Neural crest cell (in vitro differentiated cells): ENCODE measurements at regions not wholly inside any gene's neighbourhood (a gene's known extent, or its start where the extent isn't known, plus 50 kb on each side); places are given as distances from the start of the nearest gene placed in this dataset.

Source experiments
- DNase-seq: peaks from one replicate; pipeline ENCODE4 v3.0.0; 2021; ENCODE audit warnings: low read depth, mixed read lengths, low spot score
- H3K27ac Mint-ChIP-seq: one replicate; pipeline ENCODE4 v1.8.0; 2021; ENCODE audit warnings: mild to moderate bottlenecking, mixed read lengths; ENCODE audit not compliant: unreplicated experiment
- H3K27me3 Mint-ChIP-seq: 2 replicates; pipeline ENCODE4 v1.8.0; 2021; ENCODE audit warnings: low read depth, mild to moderate bottlenecking, mixed read lengths
- H3K36me3 Mint-ChIP-seq: 2 replicates; pipeline ENCODE4 v1.8.0; 2021; ENCODE audit warnings: low read depth, mild to moderate bottlenecking, mixed read lengths
- H3K4me1 Mint-ChIP-seq: 2 replicates; pipeline ENCODE4 v1.8.0; 2021; ENCODE audit warnings: mixed read lengths
- H3K4me3 Mint-ChIP-seq: one replicate; pipeline ENCODE4 v1.8.0; 2021; ENCODE audit warnings: mild to moderate bottlenecking, mixed read lengths
- H3K9me3 Mint-ChIP-seq: 2 replicates; pipeline ENCODE4 v1.8.0; 2021; ENCODE audit warnings: mixed read lengths
- CTCF ChIP-seq: fragments of 200-600 bp; sonication (generic); conservative IDR thresholded peaks from 2 replicates; pipeline ENCODE4 v1.5.0; 2021; ENCODE audit warnings: antibody characterized with exemption, mild to moderate bottlenecking

GRCh38 chr3:157931517-157931916 is 174.7 kb downstream of the SHOX2 start:
- no peak for DNase-seq
- Mint-ChIP-seq H3K4me1 (no peaks in the 10 kb centered on the region), H3K36me3 (no peaks in the 10 kb centered on the region), H3K4me3 (no peak overlapping the region), H3K9me3 (peaks cover 2% of the 10 kb centered on the region), H3K27me3 (peaks cover 9% of the 10 kb centered on the region), H3K27ac (no peak overlapping the region)
- no peak for TF ChIP-seq CTCF

- H3K27me3 Mint-ChIP-seq: peaks cover under 1% of the 10 kb centered on the region
- H3K27ac Mint-ChIP-seq: no peak overlapping the region
- no peaks in the 10 kb centered on the region for H3K4me1 Mint-ChIP-seq
- H3K36me3 Mint-ChIP-seq: no peaks in the 10 kb centered on the region
- no peak for TF ChIP-seq CTCF
- no peak overlapping the region for H3K4me3 Mint-ChIP-seq
- DNase-seq: no peak
- H3K9me3 Mint-ChIP-seq: peaks cover 7% of the 10 kb centered on the region
These were observed 176.0 kb downstream of the SHOX2 start for GRCh38 chr3:157930000-157930780.

GRCh38 chr3:157926822-157927221 is 179.4 kb downstream of the SHOX2 start:
- Mint-ChIP-seq H3K36me3 (no peaks in the 10 kb centered on the region), H3K27ac (no peak overlapping the region), H3K4me3 (no peak overlapping the region), H3K4me1 (no peaks in the 10 kb centered on the region), H3K9me3 (peaks cover 9% of the 10 kb centered on the region), H3K27me3 (peaks cover 2% of the 10 kb centered on the region)
- no peak for TF ChIP-seq CTCF
- DNase-seq: no peak

GRCh38 chr3:157922614-157923013 is 183.6 kb downstream of the SHOX2 start:
- H3K4me3 Mint-ChIP-seq: no peak overlapping the region
- no peak overlapping the region for H3K27ac Mint-ChIP-seq
- H3K4me1 Mint-ChIP-seq: peaks cover 5% of the 10 kb centered on the region
- peaks cover 2% of the 10 kb centered on the region for H3K27me3 Mint-ChIP-seq
- H3K36me3 Mint-ChIP-seq: no peaks in the 10 kb centered on the region
- TF ChIP-seq CTCF: no peak
- peaks cover 9% of the 10 kb centered on the region for H3K9me3 Mint-ChIP-seq
- no peak for DNase-seq

GRCh38 chr3:157921811-157922210 is 184.4 kb downstream of the SHOX2 start:
- Mint-ChIP-seq H3K4me1 (peaks cover 5% of the 10 kb centered on the region), H3K9me3 (peaks cover 9% of the 10 kb centered on the region), H3K27me3 (peaks cover 2% of the 10 kb centered on the region), H3K4me3 (no peak overlapping the region), H3K27ac (no peak overlapping the region), H3K36me3 (no peaks in the 10 kb centered on the region)
- no peak for DNase-seq
- no peak for TF ChIP-seq CTCF
